Astrocyte (in vitro differentiated cells and primary cell): ENCODE measurements at regions not wholly inside any gene's neighbourhood (a gene's known extent, or its start where the extent isn't known, plus 50 kb on each side); places are given as distances from the start of the nearest gene placed in this dataset.

Source experiments
- CTCF ChIP-seq: IDR thresholded peaks from 2 replicates; pipeline ENCODE4 v1.5.1; 2011; ENCODE audit warnings: low read depth, mild to moderate bottlenecking, inconsistent platforms, low read length, moderate library complexity; ENCODE audit not compliant: insufficient read depth
- EZH2 ChIP-seq: IDR thresholded peaks from 2 replicates; pipeline ENCODE4 v1.6.1; 2012; ENCODE audit warnings: mild to moderate bottlenecking, low read length, inconsistent platforms; ENCODE audit not compliant: insufficient read depth

GRCh38 chrX:110954428-110955100, 141.4 kb upstream of the PAK3 start:
- TF ChIP-seq EZH2 (no peak), CTCF (no peak)
